ENCODE measurements at regions not wholly inside any gene's neighbourhood (a gene's known extent, or its start where the extent isn't known, plus 50 kb on each side); places are given as distances from the start of the nearest gene placed in this dataset.

DNA sequence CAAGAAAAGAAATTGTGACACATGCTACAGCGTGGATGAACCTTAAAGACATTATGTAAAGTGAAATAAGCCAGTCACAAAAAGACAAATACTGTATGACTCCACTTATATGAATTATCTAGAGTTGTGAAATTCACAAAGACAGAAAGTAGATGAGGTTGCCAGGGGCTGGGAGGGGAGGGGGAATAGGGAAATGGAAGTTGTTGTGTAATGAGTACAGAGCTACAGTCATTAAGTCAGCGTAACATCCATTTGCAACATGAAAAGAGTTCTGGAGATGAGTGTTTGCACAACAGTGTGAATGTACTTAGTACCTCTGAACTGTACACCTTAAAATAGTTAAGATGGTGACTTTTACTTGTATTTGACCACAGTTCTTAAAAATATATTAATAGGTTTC, 112.1 kb upstream of the CDK1 start:
- TF ChIP-seq CTCF (IDR thresholded peaks at IDR 0.05) (no peak), POLR2A (IDR thresholded peaks at IDR 0.05) (no peak)

Measured in adrenal gland (tissue), 5 donors.